ENCODE measurements at regions not wholly inside any gene's neighbourhood (a gene's known extent, or its start where the extent isn't known, plus 50 kb on each side); places are given as distances from the start of the nearest gene placed in this dataset.

DNA sequence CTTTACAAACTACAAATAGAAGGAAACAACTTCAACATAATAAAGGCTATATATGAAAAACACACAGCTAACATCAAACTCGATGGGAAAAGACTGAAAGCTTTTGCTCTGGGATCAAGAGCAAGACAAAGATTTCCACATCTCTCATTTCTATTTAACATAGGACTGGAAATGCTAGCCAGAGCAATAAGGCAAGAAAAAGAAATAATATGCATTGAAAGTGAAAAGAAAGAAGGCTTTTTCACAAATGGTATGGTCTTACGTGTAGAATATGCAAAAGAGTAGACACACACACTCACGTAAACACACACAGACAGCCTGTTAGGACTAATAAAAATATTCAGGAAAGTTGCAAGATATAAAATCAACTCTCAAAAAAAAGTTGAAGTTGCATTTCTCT is 660.5 kb upstream of the PCDH10 start:
- Histone ChIP-seq H3K27ac (ENCODE audit: insufficient read length, low read depth, low read length) (no peak overlapping the region), H3K14ac (ENCODE audit: insufficient read depth, low read length) (no peak overlapping the region), H3K79me1 (ENCODE audit: insufficient read depth, low read depth, low read length, poor library complexity, severe bottlenecking) (no peaks in the 10 kb centered on the region), H3T11ph (ENCODE audit: low read length) (no peak overlapping the region), H3K4me2 (ENCODE audit: insufficient read depth, insufficient read length, low read length) (no peak overlapping the region), H4K8ac (replicated peaks; ENCODE audit: insufficient read length, low read depth, low read length) (no peak overlapping the region), H2BK12ac (ENCODE audit: insufficient read length, low read depth, low read length) (no peak overlapping the region), H2BK15ac (ENCODE audit: low read depth, low read length) (no peak overlapping the region), H3K23ac (ENCODE audit: insufficient read length, low read depth, low read length) (no peak overlapping the region), H3K4ac (ENCODE audit: low read depth, low read length) (no peak overlapping the region), H3K9ac (ENCODE audit: extremely low read depth, insufficient read length, low read length) (no peak overlapping the region), H3K9me3 (ENCODE audit: control insufficient read depth, low read depth, low read length) (no peaks in the 10 kb centered on the region), H4K5ac (ENCODE audit: insufficient read length, low read depth, low read length) (no peak overlapping the region), H2BK120ac (ENCODE audit: low read depth, low read length, poor library complexity, severe bottlenecking) (no peak overlapping the region), H4K91ac (ENCODE audit: insufficient read length, low read depth, low read length) (no peak overlapping the region), H3K18ac (ENCODE audit: insufficient read length, low read depth, low read length) (no peak overlapping the region), H3K27me3 (ENCODE audit: insufficient read depth, low read length) (no peaks in the 10 kb centered on the region), H3K23me2 (ENCODE audit: insufficient read length, low read depth, low read length, poor library complexity, severe bottlenecking) (no peaks in the 10 kb centered on the region), H2BK5ac (ENCODE audit: insufficient read length, low read length) (no peak overlapping the region), H3K4me1 (ENCODE audit: insufficient read depth, low read length) (no peaks in the 10 kb centered on the region; the same call in 1 of the 2 replicates), H3K79me2 (ENCODE audit: insufficient read depth, low read length) (no peaks in the 10 kb centered on the region), H2AK5ac (ENCODE audit: insufficient read length, low read length) (no peak overlapping the region), H2BK20ac (ENCODE audit: low read depth, low read length, poor library complexity, severe bottlenecking) (no peak overlapping the region), H3K56ac (ENCODE audit: insufficient read length, low read depth, low read length) (no peak overlapping the region), H4K20me1 (ENCODE audit: control insufficient read depth, insufficient read depth, insufficient read length) (no peaks in the 10 kb centered on the region), H2AFZ (ENCODE audit: low read length) (no peak overlapping the region)
- Mint-ChIP-seq H3K27me3 (ENCODE audit: low read depth) (no peaks in the 10 kb centered on the region), H3K4me1 (peaks cover 11 to 18% of the 10 kb centered on the region in 2 experiments), H3K4me3 (no peak overlapping the region), H3K9me3 (peaks cover 34 to 37% of the 10 kb centered on the region in 2 experiments), H3K27ac (no peak overlapping the region), H3K36me3 (ENCODE audit: insufficient read depth in 1 of 3, low read depth in 3 of 3) (peaks cover 28 to 42% (median 38%) of the 10 kb centered on the region in 3 experiments)
- DNase-seq, result no peak
- TF ChIP-seq, protein P1, sequence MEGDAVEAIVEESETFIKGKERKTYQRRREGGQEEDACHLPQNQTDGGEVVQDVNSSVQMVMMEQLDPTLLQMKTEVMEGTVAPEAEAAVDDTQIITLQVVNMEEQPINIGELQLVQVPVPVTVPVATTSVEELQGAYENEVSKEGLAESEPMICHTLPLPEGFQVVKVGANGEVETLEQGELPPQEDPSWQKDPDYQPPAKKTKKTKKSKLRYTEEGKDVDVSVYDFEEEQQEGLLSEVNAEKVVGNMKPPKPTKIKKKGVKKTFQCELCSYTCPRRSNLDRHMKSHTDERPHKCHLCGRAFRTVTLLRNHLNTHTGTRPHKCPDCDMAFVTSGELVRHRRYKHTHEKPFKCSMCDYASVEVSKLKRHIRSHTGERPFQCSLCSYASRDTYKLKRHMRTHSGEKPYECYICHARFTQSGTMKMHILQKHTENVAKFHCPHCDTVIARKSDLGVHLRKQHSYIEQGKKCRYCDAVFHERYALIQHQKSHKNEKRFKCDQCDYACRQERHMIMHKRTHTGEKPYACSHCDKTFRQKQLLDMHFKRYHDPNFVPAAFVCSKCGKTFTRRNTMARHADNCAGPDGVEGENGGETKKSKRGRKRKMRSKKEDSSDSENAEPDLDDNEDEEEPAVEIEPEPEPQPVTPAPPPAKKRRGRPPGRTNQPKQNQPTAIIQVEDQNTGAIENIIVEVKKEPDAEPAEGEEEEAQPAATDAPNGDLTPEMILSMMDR (conservative IDR thresholded peaks at IDR 0.05), result no peak
- WGBS (ENCODE audit: extremely low coverage, insufficient read length, low lambda C conversion rate), result no CpG with 5 or more reads among the region's 3 CpGs
